ENCODE measurements at regions not wholly inside any gene's neighbourhood (a gene's known extent, or its start where the extent isn't known, plus 50 kb on each side); places are given as distances from the start of the nearest gene placed in this dataset.

DNA sequence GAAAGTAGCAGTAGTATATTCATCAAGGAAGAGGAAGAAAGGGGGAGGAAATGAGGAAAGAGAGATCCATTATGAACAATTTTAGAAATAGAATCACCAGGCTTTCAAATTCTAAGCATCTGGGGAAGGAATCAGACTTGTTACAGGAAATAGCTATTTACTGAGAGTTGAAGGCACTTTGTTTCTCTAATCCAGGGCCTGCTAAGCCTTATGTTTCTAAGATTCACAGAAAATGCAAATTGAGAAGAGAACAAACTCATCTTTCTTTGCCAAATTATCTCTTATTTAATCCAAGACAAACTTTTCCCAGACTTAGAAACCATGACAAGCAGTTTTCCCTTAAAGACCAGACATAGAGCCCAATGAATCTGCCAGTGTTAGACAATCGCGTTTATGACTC is 528.0 kb upstream of the NMUR2 start:
- H3K4me1 Mint-ChIP-seq: no peaks in the 10 kb centered on the region
- Histone ChIP-seq H3K4me2 (replicated peaks; ENCODE audit: extremely low read depth, low read length, poor library complexity, severe bottlenecking) (no peak overlapping the region), H3K79me2 (ENCODE audit: insufficient read depth, low read length) (no peaks in the 10 kb centered on the region), H3K27me3 (ENCODE audit: control insufficient read depth in 2 of 2, insufficient read depth in 2 of 2, low read length in 2 of 2) (no peaks in the 10 kb centered on the region), H2AFZ (ENCODE audit: insufficient read depth, low read depth, low read length, poor library complexity, severe bottlenecking) (no peak overlapping the region), H3K27ac (ENCODE audit: low read depth in 1 of 2, low read length in 2 of 2) (no peak overlapping the region), H3K36me3 (replicated peaks in 1 of 2; ENCODE audit: control insufficient read depth in 1 of 2, insufficient read depth in 2 of 2, low read length in 2 of 2) (no peaks in the 10 kb centered on the region), H4K20me1 (ENCODE audit: insufficient read depth, low read length) (no peaks in the 10 kb centered on the region), H3K4me3 (replicated peaks in 1 of 3; ENCODE audit: low read depth in 2 of 3, low read length in 3 of 3) (no peak overlapping the region), H3K9ac (ENCODE audit: insufficient read depth, low read length, poor library complexity, severe bottlenecking) (no peak overlapping the region), H3K4me1 (ENCODE audit: control insufficient read depth in 1 of 2, insufficient read depth in 2 of 2, low read length in 2 of 2) (no peaks in the 10 kb centered on the region), H3K9me3 (replicated peaks in 1 of 2; ENCODE audit: control insufficient read depth in 1 of 2, insufficient read depth in 1 of 2, low read length in 2 of 2) (peaks cover 4 to 18% of the 10 kb centered on the region in 2 donors)
- H3K9me3 Mint-ChIP-seq: peaks cover 1 to 12% (median 7%) of the 10 kb centered on the region in 7 donors
- no peak overlapping the region for H3K27ac Mint-ChIP-seq
- DNase-seq: no peak
- WGBS (ENCODE audit: insufficient coverage): no CpG with 5 or more reads among the region's 2 CpGs
- peaks cover 0 to 1% (median 0%) of the 10 kb centered on the region in 3 donors for H3K27me3 Mint-ChIP-seq (ENCODE audit: low read depth in 3 of 3)
- H3K4me3 Mint-ChIP-seq: no peak overlapping the region
- H3K36me3 Mint-ChIP-seq: no peaks in the 10 kb centered on the region
- TF ChIP-seq, protein P1, sequence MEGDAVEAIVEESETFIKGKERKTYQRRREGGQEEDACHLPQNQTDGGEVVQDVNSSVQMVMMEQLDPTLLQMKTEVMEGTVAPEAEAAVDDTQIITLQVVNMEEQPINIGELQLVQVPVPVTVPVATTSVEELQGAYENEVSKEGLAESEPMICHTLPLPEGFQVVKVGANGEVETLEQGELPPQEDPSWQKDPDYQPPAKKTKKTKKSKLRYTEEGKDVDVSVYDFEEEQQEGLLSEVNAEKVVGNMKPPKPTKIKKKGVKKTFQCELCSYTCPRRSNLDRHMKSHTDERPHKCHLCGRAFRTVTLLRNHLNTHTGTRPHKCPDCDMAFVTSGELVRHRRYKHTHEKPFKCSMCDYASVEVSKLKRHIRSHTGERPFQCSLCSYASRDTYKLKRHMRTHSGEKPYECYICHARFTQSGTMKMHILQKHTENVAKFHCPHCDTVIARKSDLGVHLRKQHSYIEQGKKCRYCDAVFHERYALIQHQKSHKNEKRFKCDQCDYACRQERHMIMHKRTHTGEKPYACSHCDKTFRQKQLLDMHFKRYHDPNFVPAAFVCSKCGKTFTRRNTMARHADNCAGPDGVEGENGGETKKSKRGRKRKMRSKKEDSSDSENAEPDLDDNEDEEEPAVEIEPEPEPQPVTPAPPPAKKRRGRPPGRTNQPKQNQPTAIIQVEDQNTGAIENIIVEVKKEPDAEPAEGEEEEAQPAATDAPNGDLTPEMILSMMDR (IDR thresholded peaks at IDR 0.05): no peak
- intact Hi-C loops (cut with micrococcal nuclease): no loop called here

DNA sequence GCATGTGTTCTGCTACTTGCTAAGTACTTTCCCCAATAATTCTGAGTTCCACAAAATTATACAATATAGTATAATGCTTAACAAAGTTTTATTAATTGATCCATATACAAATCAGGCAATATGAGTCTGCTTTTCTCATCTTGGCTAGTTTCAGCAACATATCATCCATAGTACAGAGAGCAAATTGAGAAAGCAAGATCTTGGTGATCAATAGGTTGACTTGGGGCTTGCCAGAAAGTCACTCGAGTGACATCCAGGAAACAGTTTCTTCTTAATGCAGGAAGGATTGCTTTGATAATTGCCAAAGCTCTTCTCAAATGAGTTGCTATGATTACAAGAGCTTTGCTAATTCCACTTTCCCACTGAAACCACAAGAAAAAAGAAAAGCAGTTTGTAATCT is 533.6 kb upstream of the NMUR2 start:
- no peak overlapping the region for H2AFZ ChIP-seq (ENCODE audit: insufficient read depth, low read depth, low read length, poor library complexity, severe bottlenecking)
- Mint-ChIP-seq H3K4me3 (no peak overlapping the region), H3K27ac (no peak overlapping the region), H3K27me3 (ENCODE audit: low read depth in 3 of 3) (no peaks in the 10 kb centered on the region), H3K9me3 (peaks cover 0 to 9% (median 5%) of the 10 kb centered on the region in 7 donors), H3K4me1 (no peaks in the 10 kb centered on the region), H3K36me3 (no peaks in the 10 kb centered on the region)
- intact Hi-C loops (cut with micrococcal nuclease): no loop called here
- no peaks in the 10 kb centered on the region for H4K20me1 ChIP-seq (ENCODE audit: insufficient read depth, low read length)
- no peaks in the 10 kb centered on the region for H3K27me3 ChIP-seq (ENCODE audit: control insufficient read depth in 2 of 2, insufficient read depth in 2 of 2, low read length in 2 of 2)
- H3K36me3 ChIP-seq (replicated peaks in 1 of 2; ENCODE audit: control insufficient read depth in 1 of 2, insufficient read depth in 2 of 2, low read length in 2 of 2): no peaks in the 10 kb centered on the region
- H3K9me3 ChIP-seq (replicated peaks in 1 of 2; ENCODE audit: control insufficient read depth in 1 of 2, insufficient read depth in 1 of 2, low read length in 2 of 2): peaks cover 7 to 25% of the 10 kb centered on the region in 2 donors
- H3K9ac ChIP-seq (ENCODE audit: insufficient read depth, low read length, poor library complexity, severe bottlenecking): no peak overlapping the region
- TF ChIP-seq, protein P1 (IDR thresholded peaks at IDR 0.05): no peak
- no peak overlapping the region for H3K4me2 ChIP-seq (replicated peaks; ENCODE audit: extremely low read depth, low read length, poor library complexity, severe bottlenecking)
- H3K27ac ChIP-seq (ENCODE audit: low read depth in 1 of 2, low read length in 2 of 2): no peak overlapping the region
- no peak for DNase-seq
- H3K4me3 ChIP-seq (replicated peaks in 1 of 3; ENCODE audit: low read depth in 2 of 3, low read length in 3 of 3): no peak overlapping the region
- 100% methylated on average over 1 of the region's 1 CpG for WGBS (ENCODE audit: insufficient coverage)
- H3K79me2 ChIP-seq (ENCODE audit: insufficient read depth, low read length): no peaks in the 10 kb centered on the region
- H3K4me1 ChIP-seq (ENCODE audit: control insufficient read depth in 1 of 2, insufficient read depth in 2 of 2, low read length in 2 of 2): no peaks in the 10 kb centered on the region
